Stimulated activated naive CD8-positive, alpha-beta T cell treated with anti-CD3 and anti-CD28 coated beads, Interleukin-15, Interleukin-2, amounts not matched to agents 100 ng/mL and 50 ng/mL, for 24 hours (primary cell): ENCODE measurements at regions not wholly inside any gene's neighbourhood (a gene's known extent, or its start where the extent isn't known, plus 50 kb on each side); places are given as distances from the start of the nearest gene placed in this dataset.
"Not testable (repeated sequence)": the region's sequence is repeated elsewhere in the genome, so short reads cannot be mapped to it uniquely, and the experiment has no call there.

ENCODE experiments used
- H3K27ac Mint-ChIP-seq: one replicate; pipeline ENCODE4 v1.8.0; 2021; ENCODE audit warnings: mild to moderate bottlenecking, mixed read lengths
- H3K27me3 Mint-ChIP-seq: one replicate; pipeline ENCODE4 v1.8.0; 2021; ENCODE audit warnings: mixed read lengths
- H3K36me3 Mint-ChIP-seq: one replicate; pipeline ENCODE4 v1.8.0; 2021; ENCODE audit warnings: low read depth, mixed read lengths
- H3K4me1 Mint-ChIP-seq: one replicate; pipeline ENCODE4 v1.8.0; 2021; ENCODE audit warnings: low read depth, mixed read lengths
- H3K4me3 Mint-ChIP-seq: one replicate; pipeline ENCODE4 v1.8.0; 2021; ENCODE audit warnings: mild to moderate bottlenecking, mixed read lengths
- H3K9me3 Mint-ChIP-seq: one replicate; pipeline ENCODE4 v1.8.0; 2021; ENCODE audit warnings: mixed read lengths

DNA sequence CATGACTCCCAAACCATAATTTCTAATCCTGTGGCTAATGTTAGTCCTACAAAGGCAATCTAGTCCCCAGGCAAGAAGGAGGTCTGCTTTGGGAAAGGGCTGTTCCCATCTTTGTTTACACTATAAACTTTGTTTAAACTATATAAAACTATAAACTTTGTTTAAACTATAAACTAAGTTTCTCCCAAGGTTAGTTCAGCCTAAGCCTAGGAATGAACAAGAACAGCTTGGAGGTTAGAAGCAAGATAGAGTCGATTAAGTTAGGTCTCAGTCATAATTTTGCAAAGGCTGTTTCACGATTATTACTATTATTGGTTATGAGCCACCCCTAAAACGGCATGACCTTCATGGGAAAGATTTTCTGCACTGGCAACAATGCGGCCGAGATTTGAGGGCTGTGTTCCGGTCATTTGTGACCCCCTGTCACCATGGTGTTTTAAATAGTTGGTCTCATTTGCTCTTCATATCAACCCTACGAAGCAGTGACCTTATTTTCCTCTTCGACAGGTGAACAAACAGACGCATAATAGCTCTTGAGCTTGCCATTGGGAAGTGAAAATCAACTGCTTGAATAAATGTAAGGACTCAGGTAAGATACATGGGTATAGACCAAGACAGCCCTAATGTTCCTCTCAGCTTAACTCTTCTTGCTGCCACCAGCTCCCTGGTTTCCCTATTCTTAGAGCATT, 322.6 kb upstream of the TMEM132C start:
- H3K27me3 Mint-ChIP-seq, result no peaks in the 10 kb centered on the region
- no peaks in the 10 kb centered on the region for H3K36me3 Mint-ChIP-seq
- peaks cover 19% of the 10 kb centered on the region for H3K9me3 Mint-ChIP-seq
- H3K4me1 Mint-ChIP-seq, result no peaks in the 10 kb centered on the region
- no peak overlapping the region for H3K27ac Mint-ChIP-seq
- H3K4me3 Mint-ChIP-seq, result no peak overlapping the region

DNA sequence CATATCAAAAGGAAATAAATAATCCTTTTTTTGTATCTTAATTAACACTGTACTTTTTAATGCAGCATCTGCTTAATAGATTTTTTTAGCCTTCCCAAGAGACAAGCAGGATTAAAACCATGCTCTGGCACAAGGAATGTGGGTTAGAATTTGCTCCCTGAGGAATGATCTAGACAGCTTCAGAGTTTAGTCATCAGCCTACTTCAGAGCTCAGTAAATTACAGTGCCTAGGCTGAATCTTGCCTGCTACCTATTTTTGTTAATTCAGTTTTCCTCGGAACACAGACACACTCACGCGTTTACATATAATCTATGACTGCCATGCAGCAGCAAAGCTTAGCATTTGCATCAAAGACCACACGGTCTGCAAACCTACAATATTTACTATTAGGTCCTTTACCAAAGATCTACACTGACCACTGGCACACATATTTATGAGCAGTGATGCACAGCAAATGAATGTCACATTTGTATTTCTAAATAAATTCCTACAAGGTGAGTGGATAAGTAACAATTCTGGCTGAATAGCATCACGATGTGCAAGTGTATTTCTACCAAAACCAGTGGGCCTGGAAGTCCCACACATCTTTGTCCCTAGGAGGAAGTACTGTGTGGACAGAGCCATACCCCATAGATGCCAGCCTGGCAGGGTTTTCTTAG, 309.8 kb upstream of the TMEM132C start:
- H3K9me3 Mint-ChIP-seq, result peaks cover 17% of the 10 kb centered on the region
- H3K27me3 Mint-ChIP-seq, result no peaks in the 10 kb centered on the region
- H3K4me3 Mint-ChIP-seq, result no peak overlapping the region
- no peaks in the 10 kb centered on the region for H3K36me3 Mint-ChIP-seq
- no peaks in the 10 kb centered on the region for H3K4me1 Mint-ChIP-seq
- H3K27ac Mint-ChIP-seq, result no peak overlapping the region

DNA sequence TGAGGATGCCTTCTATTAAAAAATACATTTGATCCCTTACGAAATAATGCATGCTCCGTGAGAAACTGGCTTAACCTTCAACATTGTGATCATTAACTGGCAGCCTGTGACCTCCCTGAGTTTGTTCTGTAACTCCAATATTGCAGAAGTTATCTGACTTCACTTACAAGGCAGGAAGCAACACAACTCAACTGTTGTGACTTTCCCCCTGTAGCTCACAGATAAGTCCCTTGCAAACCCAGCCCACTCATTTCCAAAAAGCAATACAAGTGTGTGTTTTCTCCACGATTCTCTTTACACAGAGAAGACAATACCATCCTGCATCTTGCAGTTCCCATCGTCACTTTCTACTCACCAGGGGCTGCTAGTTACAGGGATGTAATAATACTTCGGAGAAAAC, 304.7 kb upstream of the TMEM132C start:
- no peaks in the 10 kb centered on the region for H3K36me3 Mint-ChIP-seq
- H3K27me3 Mint-ChIP-seq, result no peaks in the 10 kb centered on the region
- no peak overlapping the region for H3K27ac Mint-ChIP-seq
- no peaks in the 10 kb centered on the region for H3K4me1 Mint-ChIP-seq
- peaks cover 9% of the 10 kb centered on the region for H3K9me3 Mint-ChIP-seq
- no peak overlapping the region for H3K4me3 Mint-ChIP-seq

DNA sequence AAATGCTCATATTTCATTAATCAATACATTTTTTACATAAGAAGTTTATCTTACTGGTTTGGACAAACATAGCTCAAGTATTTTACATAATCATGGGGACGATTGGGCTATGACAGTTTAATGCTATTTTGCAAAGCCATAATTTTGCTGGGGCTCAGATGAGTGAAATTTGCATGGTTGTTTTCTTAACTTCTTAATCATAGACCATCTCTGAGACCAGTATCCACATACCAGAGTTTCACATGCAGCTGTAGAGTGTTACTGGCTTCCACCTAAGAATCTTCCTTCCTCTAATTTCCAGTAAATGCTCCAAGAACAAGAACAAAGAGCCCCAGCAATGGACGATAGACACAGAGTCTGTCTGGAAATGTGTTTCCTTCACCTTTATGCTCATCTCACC, 303.0 kb upstream of the TMEM132C start:
- Mint-ChIP-seq H3K27me3 (no peaks in the 10 kb centered on the region), H3K9me3 (peaks cover 19% of the 10 kb centered on the region), H3K4me1 (no peaks in the 10 kb centered on the region), H3K36me3 (no peaks in the 10 kb centered on the region), H3K27ac (no peak overlapping the region), H3K4me3 (no peak overlapping the region)

DNA sequence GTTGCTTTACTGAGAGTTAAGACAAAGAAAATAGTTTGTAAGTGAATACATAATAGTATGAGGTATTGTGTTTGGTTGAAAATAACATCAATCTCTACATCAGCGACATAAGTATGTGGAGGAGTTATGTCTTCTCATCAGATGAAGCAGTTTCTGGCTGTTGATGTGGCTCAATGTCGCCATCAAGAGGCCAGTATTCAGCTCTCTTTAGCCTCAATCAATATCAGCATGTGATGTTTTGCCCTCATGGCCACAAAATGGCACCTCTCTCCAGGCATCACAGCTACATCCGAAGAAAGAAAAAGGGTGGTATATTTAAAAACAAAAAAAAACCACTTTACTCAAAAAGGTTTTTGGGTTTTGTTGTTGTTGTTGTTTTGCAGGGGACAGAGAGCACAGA, 302.3 kb upstream of the TMEM132C start:
- Mint-ChIP-seq H3K9me3 (peaks cover 19% of the 10 kb centered on the region), H3K27ac (no peak overlapping the region), H3K36me3 (no peaks in the 10 kb centered on the region), H3K4me1 (no peaks in the 10 kb centered on the region), H3K4me3 (no peak overlapping the region), H3K27me3 (no peaks in the 10 kb centered on the region)

DNA sequence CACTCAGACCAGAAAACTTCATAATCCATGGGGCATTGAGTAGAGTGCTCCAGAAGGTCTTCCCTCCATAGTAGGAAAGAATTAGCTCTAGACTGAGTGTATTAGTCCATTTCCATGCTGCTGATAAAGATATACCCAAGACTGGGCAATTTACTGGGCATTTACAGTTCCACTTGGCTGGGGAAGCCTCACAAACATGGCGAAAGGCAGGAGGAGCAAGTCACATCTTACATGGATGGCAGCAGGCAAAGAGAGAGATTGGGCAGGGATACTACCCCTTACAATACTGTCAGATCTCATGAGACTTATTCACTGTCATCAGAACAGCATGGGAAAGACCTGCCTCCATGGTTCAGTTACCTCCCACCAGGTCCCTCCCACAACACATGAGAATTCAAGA, 300.6 kb upstream of the TMEM132C start:
- no peaks in the 10 kb centered on the region for H3K4me1 Mint-ChIP-seq
- no peak overlapping the region for H3K4me3 Mint-ChIP-seq
- no peaks in the 10 kb centered on the region for H3K27me3 Mint-ChIP-seq
- H3K36me3 Mint-ChIP-seq, result no peaks in the 10 kb centered on the region
- H3K27ac Mint-ChIP-seq, result no peak overlapping the region
- H3K9me3 Mint-ChIP-seq, result peaks cover 20% of the 10 kb centered on the region

DNA sequence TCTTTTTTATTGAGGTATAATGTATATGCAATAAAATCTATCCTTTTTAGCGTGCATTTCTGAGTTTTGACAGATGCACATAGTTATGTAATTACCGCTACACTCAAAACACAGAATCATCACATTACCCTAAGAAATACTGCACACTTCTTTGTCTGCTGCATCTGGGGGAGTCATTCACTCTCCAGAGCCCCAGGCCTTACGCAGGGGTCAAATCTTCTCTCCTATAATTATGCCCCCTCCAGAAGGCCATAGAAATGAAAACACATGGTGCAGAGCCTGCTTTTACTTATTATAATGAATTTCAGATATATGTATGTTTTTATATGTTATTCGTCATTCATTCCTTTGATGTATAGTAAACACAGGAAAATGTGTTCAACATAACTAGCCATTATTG, 296.5 kb upstream of the TMEM132C start:
- H3K9me3 Mint-ChIP-seq, result peaks cover 31% of the 10 kb centered on the region
- no peak overlapping the region for H3K4me3 Mint-ChIP-seq
- no peaks in the 10 kb centered on the region for H3K27me3 Mint-ChIP-seq
- no peaks in the 10 kb centered on the region for H3K36me3 Mint-ChIP-seq
- H3K27ac Mint-ChIP-seq, result no peak overlapping the region
- H3K4me1 Mint-ChIP-seq, result no peaks in the 10 kb centered on the region

DNA sequence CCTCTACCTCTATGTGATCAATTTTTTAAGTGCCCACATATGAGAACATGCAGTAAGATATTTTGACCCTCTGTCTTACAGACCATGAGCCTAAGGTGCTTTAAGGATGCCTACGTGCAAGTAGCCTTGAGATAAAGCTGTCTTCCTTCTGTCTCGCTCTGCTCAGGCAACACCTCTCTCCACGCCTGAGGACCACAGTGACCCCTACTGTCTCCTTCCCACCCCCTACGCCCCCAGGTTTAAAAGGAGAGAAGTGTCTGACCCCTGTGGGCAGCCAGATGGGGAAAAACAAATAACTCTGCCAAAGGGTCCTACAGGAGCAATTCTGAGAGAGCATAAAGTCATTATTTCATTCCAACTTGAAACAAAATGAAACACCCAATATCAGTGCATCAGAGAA, 286.4 kb upstream of the TMEM132C start:
- H3K4me3 Mint-ChIP-seq, result no peak overlapping the region
- H3K36me3 Mint-ChIP-seq, result no peaks in the 10 kb centered on the region
- H3K27me3 Mint-ChIP-seq, result no peaks in the 10 kb centered on the region
- no peak overlapping the region for H3K27ac Mint-ChIP-seq
- H3K9me3 Mint-ChIP-seq, result peaks cover 21% of the 10 kb centered on the region
- H3K4me1 Mint-ChIP-seq, result no peaks in the 10 kb centered on the region

DNA sequence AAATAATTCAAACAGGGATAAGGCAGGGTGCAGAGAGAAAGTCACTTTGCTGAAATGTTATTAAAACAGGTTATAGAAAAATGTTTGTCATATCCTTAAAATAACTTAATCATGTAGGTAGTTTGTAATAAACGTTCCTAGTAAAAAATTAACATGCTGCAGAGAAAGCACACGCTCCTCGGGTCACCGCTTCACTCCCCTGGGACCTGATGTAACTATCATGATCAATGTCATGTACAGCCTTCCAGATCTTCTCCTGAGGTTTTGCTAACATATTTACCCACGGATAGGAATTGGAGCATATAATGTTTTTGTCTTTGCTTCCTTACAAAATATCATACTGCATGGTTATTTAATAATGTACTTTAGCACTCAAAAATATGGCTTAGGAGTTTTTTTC, 285.1 kb upstream of the TMEM132C start:
- Mint-ChIP-seq H3K36me3 (no peaks in the 10 kb centered on the region), H3K27ac (no peak overlapping the region), H3K4me1 (no peaks in the 10 kb centered on the region), H3K27me3 (no peaks in the 10 kb centered on the region), H3K9me3 (peaks cover 20% of the 10 kb centered on the region), H3K4me3 (no peak overlapping the region)

DNA sequence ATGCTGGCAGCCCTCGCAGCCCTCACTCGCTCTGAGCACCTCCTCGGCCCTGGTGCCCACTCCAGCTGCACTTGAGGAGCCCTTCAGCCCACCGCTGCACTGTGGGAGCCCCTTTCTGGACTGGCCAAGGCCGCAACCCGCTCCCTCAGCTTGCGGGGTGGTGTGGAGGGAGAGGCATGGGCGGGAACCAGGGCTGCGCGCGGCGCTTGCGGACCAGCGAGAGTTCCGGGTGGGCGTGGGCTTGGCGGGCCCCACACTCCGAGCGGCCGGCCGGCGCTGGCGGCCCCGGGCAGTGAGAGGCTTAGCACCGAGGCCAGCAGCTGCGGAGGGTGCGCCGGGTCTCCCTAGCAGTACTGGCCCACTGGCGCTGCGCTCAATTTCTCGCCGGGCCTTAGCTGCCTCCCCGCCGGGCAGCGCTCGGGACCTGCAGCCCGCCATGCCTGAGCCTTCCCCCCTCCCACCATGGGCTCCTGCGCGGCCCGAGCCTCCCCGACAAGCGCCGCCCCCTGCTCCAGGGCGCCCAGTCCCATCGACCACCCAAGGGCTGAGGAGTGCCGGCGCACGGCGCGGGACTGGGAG, 283.7 kb upstream of the TMEM132C start:
- not testable (repeated sequence) for H3K36me3 Mint-ChIP-seq, H3K4me1 Mint-ChIP-seq, H3K4me3 Mint-ChIP-seq, H3K27ac Mint-ChIP-seq, H3K27me3 Mint-ChIP-seq
- H3K9me3 Mint-ChIP-seq, result peaks cover 12% of the 10 kb centered on the region

DNA sequence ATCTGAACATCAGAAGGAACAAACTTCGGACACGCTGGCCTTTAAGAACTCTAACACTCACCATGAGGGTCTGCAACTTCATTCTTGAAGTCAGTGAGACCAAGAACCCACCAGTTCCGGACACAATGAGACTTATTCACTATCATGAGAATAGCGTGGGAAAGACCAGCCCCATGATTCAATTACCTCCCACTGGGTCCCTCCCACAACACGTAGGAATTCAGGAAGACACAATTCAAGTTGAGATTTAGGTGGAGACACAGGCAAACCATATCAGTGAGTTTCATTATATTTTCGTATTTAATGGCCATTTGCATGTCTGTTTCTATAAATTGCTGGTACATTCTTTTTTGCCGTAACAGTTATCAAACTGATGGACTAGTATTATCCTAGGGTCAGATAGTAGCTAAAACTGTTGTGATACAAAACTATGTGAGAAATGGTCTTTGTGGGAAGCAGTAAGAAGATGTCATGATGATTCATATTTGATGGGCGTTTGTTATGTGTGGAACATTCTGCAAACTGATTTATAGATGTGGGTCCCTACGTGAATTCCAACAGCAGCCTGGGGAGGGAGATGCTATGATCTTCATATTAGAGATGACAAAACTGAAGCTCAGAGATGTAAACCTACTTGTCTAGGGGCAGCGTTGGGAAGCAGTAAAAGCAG, 282.4 kb upstream of the TMEM132C start:
- peaks cover 12% of the 10 kb centered on the region for H3K9me3 Mint-ChIP-seq

DNA sequence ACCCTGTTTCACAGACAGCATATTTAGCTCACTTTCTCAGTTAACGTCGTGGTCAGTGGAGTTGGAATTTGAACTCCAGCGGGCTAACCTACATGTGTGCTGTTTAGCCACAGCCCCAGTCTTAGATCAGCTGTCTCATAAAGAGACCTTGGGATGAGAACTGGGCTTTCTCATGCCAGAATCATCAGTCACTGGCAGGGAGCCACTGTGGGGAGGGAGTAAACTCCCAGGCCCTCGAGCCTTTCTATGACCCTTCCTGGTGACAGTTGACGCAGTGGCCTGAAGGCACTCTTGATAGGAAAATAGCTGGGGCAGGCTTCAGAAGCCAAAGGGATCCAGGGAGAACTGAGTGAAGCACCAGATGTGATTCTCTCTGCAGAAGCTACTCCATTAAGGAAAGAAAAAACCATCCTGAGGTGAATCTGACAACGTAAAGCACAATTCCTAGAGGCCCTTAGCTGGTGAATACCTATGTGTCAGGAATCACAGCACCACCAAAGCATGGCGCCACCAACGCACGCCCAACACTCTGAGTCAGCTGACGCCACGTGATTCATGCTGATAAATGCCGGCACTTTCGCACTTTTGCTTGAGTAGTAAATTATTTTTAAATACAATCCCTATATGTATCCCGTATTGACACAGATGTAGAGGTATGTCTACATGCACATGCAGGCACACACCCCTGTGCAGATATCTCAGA, 279.6 kb upstream of the TMEM132C start:
- H3K27me3 Mint-ChIP-seq, result no peaks in the 10 kb centered on the region
- H3K27ac Mint-ChIP-seq, result no peak overlapping the region
- peaks cover 12% of the 10 kb centered on the region for H3K9me3 Mint-ChIP-seq
- no peaks in the 10 kb centered on the region for H3K4me1 Mint-ChIP-seq
- no peaks in the 10 kb centered on the region for H3K36me3 Mint-ChIP-seq
- H3K4me3 Mint-ChIP-seq, result no peak overlapping the region

More for the DNA sequence above, 282.4 kb upstream of the TMEM132C start:
- no peaks in the 10 kb centered on the region for H3K4me1 Mint-ChIP-seq
- H3K4me3 Mint-ChIP-seq, result no peak overlapping the region
- H3K36me3 Mint-ChIP-seq, result no peaks in the 10 kb centered on the region
- H3K27ac Mint-ChIP-seq, result no peak overlapping the region
- H3K27me3 Mint-ChIP-seq, result no peaks in the 10 kb centered on the region

DNA sequence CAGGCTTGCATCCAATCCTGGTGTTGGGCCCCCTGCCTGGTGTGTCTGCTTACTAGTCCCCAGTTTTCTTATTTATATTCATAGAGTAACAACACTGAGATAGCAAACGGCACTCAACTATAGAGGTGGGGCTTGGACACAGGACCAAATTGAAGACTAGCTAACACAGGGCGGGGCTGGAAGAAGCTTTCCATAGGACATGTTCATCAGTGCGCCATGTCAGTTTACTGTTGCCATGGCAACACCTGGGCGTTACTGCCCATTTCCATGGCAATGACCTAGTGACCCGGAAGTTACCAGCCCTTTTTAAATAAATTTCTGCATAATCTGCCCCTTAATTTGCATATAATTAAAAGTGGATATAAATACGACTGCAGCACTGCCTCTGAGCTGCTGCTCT, 275.5 kb upstream of the TMEM132C start:
- Mint-ChIP-seq H3K9me3 (peaks cover 15% of the 10 kb centered on the region), H3K27me3 (no peaks in the 10 kb centered on the region), H3K4me1 (no peaks in the 10 kb centered on the region), H3K36me3 (no peaks in the 10 kb centered on the region), H3K27ac (no peak overlapping the region), H3K4me3 (no peak overlapping the region)

DNA sequence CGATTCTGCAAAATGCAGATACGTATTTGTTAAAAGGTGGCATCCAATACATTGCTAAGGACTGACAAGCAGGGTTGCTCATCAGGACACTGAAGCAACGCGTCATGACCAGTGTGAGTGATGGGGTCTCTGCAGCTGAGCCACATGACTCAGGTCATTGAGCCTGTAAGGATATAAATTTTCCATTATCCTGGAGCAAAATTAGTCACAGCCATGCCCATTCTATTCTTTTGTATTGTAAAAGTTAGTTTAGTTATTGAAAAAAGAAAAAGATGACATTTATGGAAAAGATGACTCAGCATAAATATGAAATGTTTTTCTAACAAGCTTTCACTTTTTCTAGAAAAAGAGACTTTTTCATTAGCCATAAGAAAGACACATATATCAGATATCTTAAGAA, 268.0 kb upstream of the TMEM132C start:
- no peaks in the 10 kb centered on the region for H3K36me3 Mint-ChIP-seq
- peaks cover 11% of the 10 kb centered on the region for H3K9me3 Mint-ChIP-seq
- H3K27me3 Mint-ChIP-seq, result no peaks in the 10 kb centered on the region
- H3K4me3 Mint-ChIP-seq, result no peak overlapping the region
- H3K27ac Mint-ChIP-seq, result no peak overlapping the region
- no peaks in the 10 kb centered on the region for H3K4me1 Mint-ChIP-seq

DNA sequence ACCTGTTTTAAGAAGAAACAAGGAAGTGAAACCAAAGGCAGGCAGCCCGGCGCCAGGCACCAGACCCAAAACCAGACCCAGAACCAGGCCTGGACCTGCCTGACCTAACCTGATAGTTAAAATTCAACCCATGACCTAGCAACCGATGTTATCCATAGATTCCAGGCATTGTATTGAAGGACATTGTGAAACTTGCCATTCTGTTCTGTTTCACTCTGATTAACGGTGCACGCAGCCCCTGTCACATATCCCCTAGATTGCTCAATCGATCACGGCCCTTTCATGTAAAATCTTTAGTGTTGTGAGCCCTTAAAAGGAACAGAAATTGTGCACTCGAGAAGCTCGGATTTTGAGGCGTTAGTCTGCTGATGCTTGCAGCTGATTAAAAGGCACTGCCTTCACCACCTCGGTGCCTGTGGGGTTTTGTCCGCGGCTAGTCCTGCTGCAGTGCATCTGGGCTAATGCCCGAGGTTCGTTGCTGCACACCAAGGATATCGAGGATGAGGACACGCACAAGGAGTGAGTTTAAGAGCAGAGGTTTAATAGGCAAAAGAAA, 262.5 kb upstream of the TMEM132C start:
- Mint-ChIP-seq H3K9me3 (peaks cover 5% of the 10 kb centered on the region), H3K27me3 (no peaks in the 10 kb centered on the region), H3K27ac (no peak overlapping the region), H3K36me3 (no peaks in the 10 kb centered on the region), H3K4me3 (no peak overlapping the region), H3K4me1 (no peaks in the 10 kb centered on the region)
